ENCODE measurements at regions not wholly inside any gene's neighbourhood (a gene's known extent, or its start where the extent isn't known, plus 50 kb on each side); places are given as distances from the start of the nearest gene placed in this dataset.

DNA sequence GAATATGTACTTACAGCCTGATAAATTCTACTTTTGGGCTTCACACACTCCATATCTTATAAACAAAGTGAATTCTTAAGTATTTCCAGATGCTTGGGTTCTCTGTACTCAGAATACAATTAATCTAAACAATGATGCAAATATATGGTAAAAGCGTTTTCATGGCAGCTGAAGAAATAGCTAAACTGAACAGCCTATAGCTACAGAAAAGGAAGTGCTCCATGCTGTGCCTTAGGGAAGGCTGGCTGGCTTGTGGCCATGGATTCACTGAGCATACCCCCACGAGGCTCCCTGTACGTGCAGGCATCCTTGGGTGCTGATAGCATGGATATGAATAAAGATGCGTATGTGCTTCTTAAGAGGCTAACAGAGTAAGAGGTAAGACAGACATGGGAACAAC, 264.0 kb downstream of the KLF13 start:
- no peaks in the 10 kb centered on the region for H3K4me1 Mint-ChIP-seq (ENCODE audit: low read depth)
- no peak for DNase-seq (ENCODE audit: low spot score)
- TF ChIP-seq, protein P1, sequence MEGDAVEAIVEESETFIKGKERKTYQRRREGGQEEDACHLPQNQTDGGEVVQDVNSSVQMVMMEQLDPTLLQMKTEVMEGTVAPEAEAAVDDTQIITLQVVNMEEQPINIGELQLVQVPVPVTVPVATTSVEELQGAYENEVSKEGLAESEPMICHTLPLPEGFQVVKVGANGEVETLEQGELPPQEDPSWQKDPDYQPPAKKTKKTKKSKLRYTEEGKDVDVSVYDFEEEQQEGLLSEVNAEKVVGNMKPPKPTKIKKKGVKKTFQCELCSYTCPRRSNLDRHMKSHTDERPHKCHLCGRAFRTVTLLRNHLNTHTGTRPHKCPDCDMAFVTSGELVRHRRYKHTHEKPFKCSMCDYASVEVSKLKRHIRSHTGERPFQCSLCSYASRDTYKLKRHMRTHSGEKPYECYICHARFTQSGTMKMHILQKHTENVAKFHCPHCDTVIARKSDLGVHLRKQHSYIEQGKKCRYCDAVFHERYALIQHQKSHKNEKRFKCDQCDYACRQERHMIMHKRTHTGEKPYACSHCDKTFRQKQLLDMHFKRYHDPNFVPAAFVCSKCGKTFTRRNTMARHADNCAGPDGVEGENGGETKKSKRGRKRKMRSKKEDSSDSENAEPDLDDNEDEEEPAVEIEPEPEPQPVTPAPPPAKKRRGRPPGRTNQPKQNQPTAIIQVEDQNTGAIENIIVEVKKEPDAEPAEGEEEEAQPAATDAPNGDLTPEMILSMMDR (IDR thresholded peaks at IDR 0.05) = no peak
- H3K9me3 Mint-ChIP-seq (ENCODE audit: low read depth) = peaks cover 4% of the 10 kb centered on the region
- no peak overlapping the region for H3K27ac Mint-ChIP-seq (ENCODE audit: unreplicated experiment)
- H3K36me3 Mint-ChIP-seq (ENCODE audit: low read depth) = no peaks in the 10 kb centered on the region
- H3K4me3 Mint-ChIP-seq (ENCODE audit: unreplicated experiment) = no peak overlapping the region
- H3K27me3 Mint-ChIP-seq (ENCODE audit: low read depth) = no peaks in the 10 kb centered on the region

DNA sequence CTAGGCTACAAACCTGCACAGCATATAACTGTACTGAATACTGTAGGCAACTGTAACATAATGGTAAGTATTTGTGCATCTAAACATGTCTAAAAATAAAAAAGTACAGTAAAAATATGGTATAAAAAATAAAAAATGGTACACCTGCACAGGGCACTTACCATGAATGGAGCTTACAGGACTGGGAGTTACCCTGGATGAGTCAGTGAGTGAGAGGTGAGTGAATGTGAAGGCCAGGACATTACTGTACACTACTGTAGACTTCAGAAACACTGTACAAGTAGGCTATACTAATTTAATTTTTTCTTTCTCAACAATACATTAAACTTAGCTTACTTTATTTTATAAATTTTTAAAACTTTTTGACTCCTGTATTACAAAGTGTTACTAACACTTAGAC, 265.3 kb downstream of the KLF13 start:
- Mint-ChIP-seq H3K27ac (ENCODE audit: unreplicated experiment) (no peak overlapping the region), H3K4me1 (ENCODE audit: low read depth) (no peaks in the 10 kb centered on the region), H3K4me3 (ENCODE audit: unreplicated experiment) (no peak overlapping the region), H3K27me3 (ENCODE audit: low read depth) (no peaks in the 10 kb centered on the region), H3K9me3 (ENCODE audit: low read depth) (peaks cover under 1% of the 10 kb centered on the region), H3K36me3 (ENCODE audit: low read depth) (no peaks in the 10 kb centered on the region)
- TF ChIP-seq, protein P1 (IDR thresholded peaks at IDR 0.05) = no peak
- no peak for DNase-seq (ENCODE audit: low spot score)

DNA sequence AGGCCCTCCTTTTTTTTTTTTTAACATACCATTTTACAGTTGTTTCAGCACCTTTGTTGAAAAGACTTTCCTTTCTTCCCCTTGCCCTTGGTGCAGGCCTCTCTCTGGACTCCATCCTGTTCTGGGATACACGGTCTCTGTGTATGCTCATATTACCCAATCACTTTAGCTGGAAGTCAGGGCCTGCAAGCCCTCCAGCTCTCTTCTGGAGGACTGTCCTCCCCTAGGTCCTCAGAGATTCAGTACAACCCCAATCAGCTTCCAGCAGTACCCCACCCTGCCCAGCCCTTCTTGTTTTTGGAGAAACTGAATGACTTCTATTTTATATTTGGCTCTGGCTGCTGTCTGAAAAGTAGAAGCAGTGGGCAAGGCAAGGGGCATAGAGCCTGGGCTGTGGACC, 270.8 kb downstream of the KLF13 start:
- TF ChIP-seq, protein P1 (IDR thresholded peaks at IDR 0.05) = no peak
- Mint-ChIP-seq H3K27me3 (ENCODE audit: low read depth) (peaks cover 14% of the 10 kb centered on the region), H3K36me3 (ENCODE audit: low read depth) (peaks cover 2% of the 10 kb centered on the region), H3K9me3 (ENCODE audit: low read depth) (peaks cover 7% of the 10 kb centered on the region), H3K4me3 (ENCODE audit: unreplicated experiment) (no peak overlapping the region), H3K27ac (ENCODE audit: unreplicated experiment) (no peak overlapping the region), H3K4me1 (ENCODE audit: low read depth) (peaks cover 3% of the 10 kb centered on the region)
- no peak for DNase-seq (ENCODE audit: low spot score)

DNA sequence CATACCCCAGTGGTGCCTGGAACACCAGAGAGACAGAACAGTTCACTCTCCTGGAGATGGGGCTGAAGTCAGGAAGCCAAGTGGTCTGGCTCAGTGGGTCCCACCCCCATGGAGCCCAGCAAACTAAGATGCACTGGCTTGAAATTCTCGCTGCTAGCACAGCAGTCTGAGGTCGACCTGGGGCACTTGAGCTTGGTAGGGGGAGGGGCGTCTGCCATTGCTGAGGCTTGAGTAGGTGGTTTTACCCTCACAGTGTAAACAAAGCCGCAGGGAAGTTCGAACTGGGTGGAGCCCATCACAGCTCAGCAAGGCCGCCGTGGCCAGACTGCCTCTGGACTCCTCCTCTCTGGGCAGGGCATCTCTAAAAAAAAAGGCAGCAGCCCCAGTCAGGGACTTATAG, 272.0 kb downstream of the KLF13 start:
- H3K27ac Mint-ChIP-seq (ENCODE audit: unreplicated experiment) = no peak overlapping the region
- no peak overlapping the region for H3K4me3 Mint-ChIP-seq (ENCODE audit: unreplicated experiment)
- peaks cover 15% of the 10 kb centered on the region for H3K9me3 Mint-ChIP-seq (ENCODE audit: low read depth)
- H3K4me1 Mint-ChIP-seq (ENCODE audit: low read depth) = peaks cover 3% of the 10 kb centered on the region
- peaks cover 2% of the 10 kb centered on the region for H3K36me3 Mint-ChIP-seq (ENCODE audit: low read depth)
- TF ChIP-seq, protein P1 (IDR thresholded peaks at IDR 0.05) = no peak
- H3K27me3 Mint-ChIP-seq (ENCODE audit: low read depth) = peaks cover 14% of the 10 kb centered on the region
- no peak for DNase-seq (ENCODE audit: low spot score)

DNA sequence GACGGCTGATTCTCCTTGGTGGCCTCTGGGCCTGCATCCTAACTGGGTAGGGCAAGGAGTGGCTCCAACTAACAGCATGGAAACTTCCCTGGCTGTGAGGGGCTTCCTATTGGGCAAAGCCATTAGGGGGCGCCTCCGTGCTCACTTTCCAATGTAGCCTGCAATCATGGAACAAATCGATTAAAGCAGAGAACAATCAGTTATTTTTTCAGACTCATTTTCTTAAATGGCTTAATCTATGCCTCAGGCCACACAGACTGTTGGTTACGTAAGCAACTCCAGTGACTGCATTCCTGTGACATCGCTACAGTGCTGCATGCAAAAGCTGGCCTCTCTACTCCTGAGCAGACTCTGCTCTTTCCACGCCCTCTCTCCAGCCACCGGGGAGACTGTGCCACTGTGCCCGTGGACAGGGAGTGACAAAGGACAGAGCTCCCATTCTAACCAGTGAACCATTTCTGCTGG, 278.9 kb downstream of the KLF13 start:
- Mint-ChIP-seq H3K9me3 (ENCODE audit: low read depth) (peaks cover 15% of the 10 kb centered on the region), H3K27me3 (ENCODE audit: low read depth) (peaks cover 9% of the 10 kb centered on the region), H3K27ac (ENCODE audit: unreplicated experiment) (no peak overlapping the region), H3K4me3 (ENCODE audit: unreplicated experiment) (no peak overlapping the region), H3K36me3 (ENCODE audit: low read depth) (no peaks in the 10 kb centered on the region), H3K4me1 (ENCODE audit: low read depth) (no peaks in the 10 kb centered on the region)
- DNase-seq (ENCODE audit: low spot score) = no peak
- TF ChIP-seq, protein P1 (IDR thresholded peaks at IDR 0.05) = peak; percentile 30
